SHP77 (cell line): ENCODE measurements at regions not wholly inside any gene's neighbourhood (a gene's known extent, or its start where the extent isn't known, plus 50 kb on each side); places are given as distances from the start of the nearest gene placed in this dataset.
A peak's percentile ranks its signal among the peaks of the same experiment; 100 is the strongest.
"Not testable (repeated sequence)": the region's sequence is repeated elsewhere in the genome, so short reads cannot be mapped to it uniquely, and the experiment has no call there.

Source experiments
- DNase-seq, 2 experiments: peaks; one replicate each; lab custom pipeline; 2025; lab: John Stamatoyannopoulos, UW

- no peak for DNase-seq
Measured at GRCh38 chr17:22265807-22266206, 573.5 kb downstream of the KCNJ18 start.

GRCh38 chr17:22266231-22266630 is 573.9 kb downstream of the KCNJ18 start:
- peak; percentile 70 to 78 for DNase-seq

GRCh38 chr17:22267019-22267418 is 574.7 kb downstream of the KCNJ18 start:
- no peak for DNase-seq

- DNase-seq = no peak
Measured at GRCh38 chr17:22268214-22268911, 576.0 kb downstream of the KCNJ18 start.

- DNase-seq = no peak
Measured at GRCh38 chr17:22268912-22269220, 576.5 kb downstream of the KCNJ18 start.

- no peak for DNase-seq
Measured at GRCh38 chr17:22270381-22270780, 578.1 kb downstream of the KCNJ18 start.

- not testable (repeated sequence) for DNase-seq
Measured at GRCh38 chr17:22270809-22271208, 578.5 kb downstream of the KCNJ18 start.

- no peak for DNase-seq
Measured at GRCh38 chr17:22272363-22273146, 580.2 kb downstream of the KCNJ18 start.

GRCh38 chr17:22273308-22273707 is 581.0 kb downstream of the KCNJ18 start:
- DNase-seq = no peak

GRCh38 chr17:22277595-22277994 is 585.3 kb downstream of the KCNJ18 start:
- no peak for DNase-seq

GRCh38 chr17:22278302-22279275 is 586.3 kb downstream of the KCNJ18 start:
- no peak for DNase-seq

GRCh38 chr17:22286337-22287041 is 594.2 kb downstream of the KCNJ18 start:
- DNase-seq = no peak

- not testable (repeated sequence) for DNase-seq
Measured at GRCh38 chr17:22298484-22298951, 606.2 kb downstream of the KCNJ18 start.

- DNase-seq = no peak
Measured at GRCh38 chr17:22300177-22300576, 607.9 kb downstream of the KCNJ18 start.

GRCh38 chr17:22300731-22301352 is 608.5 kb downstream of the KCNJ18 start:
- DNase-seq = no peak

GRCh38 chr17:22301353-22301745 is 609.0 kb downstream of the KCNJ18 start:
- no peak for DNase-seq

- DNase-seq = no peak
Measured at GRCh38 chr17:22303096-22303495, 610.8 kb downstream of the KCNJ18 start.

GRCh38 chr17:22303865-22304264 is 611.5 kb downstream of the KCNJ18 start:
- no peak for DNase-seq

GRCh38 chr17:22304667-22305303 is 612.5 kb downstream of the KCNJ18 start:
- DNase-seq = no peak

GRCh38 chr17:22305356-22306071 is 613.2 kb downstream of the KCNJ18 start:
- no peak for DNase-seq
